ENCODE measurements at regions not wholly inside any gene's neighbourhood (a gene's known extent, or its start where the extent isn't known, plus 50 kb on each side); places are given as distances from the start of the nearest gene placed in this dataset.
A peak's percentile ranks its signal among the peaks of the same experiment; 100 is the strongest.

DNA sequence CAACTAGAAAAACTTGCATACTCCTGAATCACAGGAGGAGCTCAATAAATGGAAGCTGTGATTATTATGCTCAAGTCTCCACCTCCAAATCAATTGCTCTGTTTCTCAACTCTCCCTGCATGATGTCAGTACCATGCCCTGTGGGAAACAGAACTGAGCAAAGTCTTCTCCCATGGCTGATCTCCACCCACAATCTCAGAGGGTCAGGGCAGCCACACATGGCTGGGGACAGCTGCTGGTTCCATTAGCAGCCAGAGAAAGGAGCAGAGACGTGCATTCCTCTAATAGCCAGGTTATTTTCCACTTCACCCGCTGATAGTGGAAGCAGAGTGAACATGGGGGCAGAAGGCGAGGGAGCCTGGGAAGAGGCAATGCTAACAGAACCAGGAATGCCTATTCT is 85.5 kb upstream of the TMEM132E start:
- TF ChIP-seq, protein P1, sequence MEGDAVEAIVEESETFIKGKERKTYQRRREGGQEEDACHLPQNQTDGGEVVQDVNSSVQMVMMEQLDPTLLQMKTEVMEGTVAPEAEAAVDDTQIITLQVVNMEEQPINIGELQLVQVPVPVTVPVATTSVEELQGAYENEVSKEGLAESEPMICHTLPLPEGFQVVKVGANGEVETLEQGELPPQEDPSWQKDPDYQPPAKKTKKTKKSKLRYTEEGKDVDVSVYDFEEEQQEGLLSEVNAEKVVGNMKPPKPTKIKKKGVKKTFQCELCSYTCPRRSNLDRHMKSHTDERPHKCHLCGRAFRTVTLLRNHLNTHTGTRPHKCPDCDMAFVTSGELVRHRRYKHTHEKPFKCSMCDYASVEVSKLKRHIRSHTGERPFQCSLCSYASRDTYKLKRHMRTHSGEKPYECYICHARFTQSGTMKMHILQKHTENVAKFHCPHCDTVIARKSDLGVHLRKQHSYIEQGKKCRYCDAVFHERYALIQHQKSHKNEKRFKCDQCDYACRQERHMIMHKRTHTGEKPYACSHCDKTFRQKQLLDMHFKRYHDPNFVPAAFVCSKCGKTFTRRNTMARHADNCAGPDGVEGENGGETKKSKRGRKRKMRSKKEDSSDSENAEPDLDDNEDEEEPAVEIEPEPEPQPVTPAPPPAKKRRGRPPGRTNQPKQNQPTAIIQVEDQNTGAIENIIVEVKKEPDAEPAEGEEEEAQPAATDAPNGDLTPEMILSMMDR (IDR thresholded peaks at IDR 0.05): no peak
- no peaks in the 10 kb centered on the region for H3K36me3 ChIP-seq (replicated peaks in 1 of 2; ENCODE audit: control insufficient read depth in 1 of 2, insufficient read depth in 2 of 2, low read length in 2 of 2)
- Mint-ChIP-seq H3K27ac (no peak overlapping the region), H3K4me3 (no peak overlapping the region), H3K36me3 (no peaks in the 10 kb centered on the region), H3K9me3 (peaks cover 0 to 2% (median 0%) of the 10 kb centered on the region in 7 donors), H3K27me3 (ENCODE audit: low read depth in 3 of 3) (peaks cover 10 to 36% (median 18%) of the 10 kb centered on the region in 3 donors), H3K4me1 (no peaks in the 10 kb centered on the region)
- no peak overlapping the region for H3K4me3 ChIP-seq (replicated peaks in 1 of 3; ENCODE audit: low read depth in 2 of 3, low read length in 3 of 3)
- H3K4me2 ChIP-seq (replicated peaks; ENCODE audit: extremely low read depth, low read length, poor library complexity, severe bottlenecking): no peak overlapping the region
- intact Hi-C loops (cut with micrococcal nuclease): no loop called here
- no peaks in the 10 kb centered on the region for H3K9me3 ChIP-seq (replicated peaks in 1 of 2; ENCODE audit: control insufficient read depth in 1 of 2, insufficient read depth in 1 of 2, low read length in 2 of 2)
- no peaks in the 10 kb centered on the region for H3K4me1 ChIP-seq (ENCODE audit: control insufficient read depth in 1 of 2, insufficient read depth in 2 of 2, low read length in 2 of 2)
- peaks cover 2 to 12% of the 10 kb centered on the region in 2 donors for H3K27me3 ChIP-seq (ENCODE audit: control insufficient read depth in 2 of 2, insufficient read depth in 2 of 2, low read length in 2 of 2)
- no peak overlapping the region for H3K27ac ChIP-seq (ENCODE audit: low read depth in 1 of 2, low read length in 2 of 2)
- WGBS (ENCODE audit: insufficient coverage): 100% methylated on average over 1 of the region's 3 CpGs
- no peak overlapping the region for H2AFZ ChIP-seq (ENCODE audit: insufficient read depth, low read depth, low read length, poor library complexity, severe bottlenecking)
- H3K79me2 ChIP-seq (ENCODE audit: insufficient read depth, low read length): no peaks in the 10 kb centered on the region
- H3K9ac ChIP-seq (ENCODE audit: insufficient read depth, low read length, poor library complexity, severe bottlenecking): no peak overlapping the region
- no peaks in the 10 kb centered on the region for H4K20me1 ChIP-seq (ENCODE audit: insufficient read depth, low read length)
- no peak for DNase-seq

DNA sequence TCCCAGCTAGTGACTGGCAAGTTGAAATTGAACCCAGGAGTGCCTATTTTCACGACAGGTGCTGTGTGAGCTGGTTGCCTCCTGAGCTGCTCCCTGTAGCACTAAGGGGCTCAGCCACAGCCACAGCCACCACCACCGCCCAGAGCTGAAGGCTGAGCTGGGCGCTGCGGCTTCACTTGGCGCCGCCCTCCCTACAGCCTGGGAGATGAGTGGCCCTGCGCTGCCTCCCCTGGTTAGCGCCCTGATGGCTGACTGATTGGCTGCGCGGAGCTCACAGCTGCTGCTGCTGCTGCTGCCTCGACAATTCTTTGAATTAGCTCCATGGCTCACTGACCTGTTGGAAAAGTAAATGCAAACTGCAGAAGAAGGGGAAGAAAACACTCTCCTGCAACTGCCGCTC is 91.8 kb upstream of the TMEM132E start:
- no peak overlapping the region for H3K4me2 ChIP-seq (replicated peaks; ENCODE audit: extremely low read depth, low read length, poor library complexity, severe bottlenecking)
- H3K9me3 Mint-ChIP-seq: peaks cover 0 to 3% (median 0%) of the 10 kb centered on the region in 7 donors
- H3K27ac Mint-ChIP-seq: peak overlapping the region in 1 of 7 donors; percentile 22
- H3K9me3 ChIP-seq (replicated peaks in 1 of 2; ENCODE audit: control insufficient read depth in 1 of 2, insufficient read depth in 1 of 2, low read length in 2 of 2): no peaks in the 10 kb centered on the region
- H3K27me3 Mint-ChIP-seq (ENCODE audit: low read depth in 3 of 3): peaks cover 16 to 40% (median 37%) of the 10 kb centered on the region in 3 donors
- no peaks in the 10 kb centered on the region for H3K36me3 Mint-ChIP-seq
- H3K36me3 ChIP-seq (replicated peaks in 1 of 2; ENCODE audit: control insufficient read depth in 1 of 2, insufficient read depth in 2 of 2, low read length in 2 of 2): no peaks in the 10 kb centered on the region
- H4K20me1 ChIP-seq (ENCODE audit: insufficient read depth, low read length): no peaks in the 10 kb centered on the region
- no peak overlapping the region for H3K4me3 ChIP-seq (replicated peaks in 1 of 3; ENCODE audit: low read depth in 2 of 3, low read length in 3 of 3)
- peaks cover 22% of the 10 kb centered on the region for H3K4me1 Mint-ChIP-seq
- H2AFZ ChIP-seq (ENCODE audit: insufficient read depth, low read depth, low read length, poor library complexity, severe bottlenecking): no peak overlapping the region
- H3K4me3 Mint-ChIP-seq: peak overlapping the region in 1 of 2 donors; percentile 67
- no peak for DNase-seq
- intact Hi-C loops (cut with micrococcal nuclease): no loop called here
- H3K79me2 ChIP-seq (ENCODE audit: insufficient read depth, low read length): no peaks in the 10 kb centered on the region
- H3K27me3 ChIP-seq (ENCODE audit: control insufficient read depth in 2 of 2, insufficient read depth in 2 of 2, low read length in 2 of 2): peaks cover 4 to 18% of the 10 kb centered on the region in 2 donors
- H3K27ac ChIP-seq (ENCODE audit: low read depth in 1 of 2, low read length in 2 of 2): no peak overlapping the region
- no peak overlapping the region for H3K9ac ChIP-seq (ENCODE audit: insufficient read depth, low read length, poor library complexity, severe bottlenecking)
- WGBS (ENCODE audit: insufficient coverage): 50% methylated on average over 9 of the region's 12 CpGs
- TF ChIP-seq, protein P1 (IDR thresholded peaks at IDR 0.05): no peak
- H3K4me1 ChIP-seq (ENCODE audit: control insufficient read depth in 1 of 2, insufficient read depth in 2 of 2, low read length in 2 of 2): peaks cover 21 to 23% of the 10 kb centered on the region in 2 donors

Measured in CD14-positive monocyte (primary cell).